Stomach (tissue), 8 donors: ENCODE measurements at regions not wholly inside any gene's neighbourhood (a gene's known extent, or its start where the extent isn't known, plus 50 kb on each side); places are given as distances from the start of the nearest gene placed in this dataset.

Experiments
- DNase-seq, 2 donors: peaks; one replicate each; pipeline versions ENCODE4 v3.0.0 to v3.0.0-alpha.2; 2013 to 2019
- H3K27ac ChIP-seq, 5 donors: fragments of 200-600 bp in 4 of 5; sonication (generic) in 4 of 5; one replicate each; pipeline ENCODE4 v1.5.1; 2013 to 2019; ENCODE audit warnings: mild to moderate bottlenecking in 1 of 5, moderate library complexity in 1 of 5
- H3K27me3 ChIP-seq, 3 donors: fragments of 200-600 bp; sonication (generic); one replicate each; pipeline ENCODE4 v1.5.1; 2017 to 2019; ENCODE audit warnings: mixed run types in 1 of 3
- H3K36me3 ChIP-seq, 4 donors: fragments of 200-600 bp; sonication (generic); 1 replicate in 3 of 4; 2 replicates in 1 of 4; pipeline ENCODE4 v1.5.1; 2016 to 2019
- H3K4me1 ChIP-seq, 4 donors: fragments of 200-600 bp; sonication (generic); one replicate each; pipeline ENCODE4 v1.5.1; 2016 to 2019
- H3K4me3 ChIP-seq, 4 donors: fragments of 200-600 bp; sonication (generic) in 3 of 4; one replicate each; pipeline ENCODE4 v1.5.1; 2016 to 2019; ENCODE audit warnings: mild to moderate bottlenecking in 1 of 4
- H3K9me3 ChIP-seq, 4 donors: fragments of 200-600 bp; sonication (generic); one replicate each; pipeline ENCODE4 v1.5.1; 2016 to 2019
- EP300 ChIP-seq: sonication (generic); formaldehyde crosslinking; IDR thresholded peaks from one replicate; pipeline ENCODE4 v1.6.1; 2017; ENCODE audit warnings: antibody characterized with exemption
- POLR2A ChIP-seq, 4 donors: fragments of 450-650 bp; IDR thresholded peaks; one replicate each; pipeline ENCODE4 v1.6.1; 2016; ENCODE audit warnings: antibody characterized with exemption in 4 of 4, control low read depth in 2 of 4, mild to moderate bottlenecking in 1 of 4, moderate library complexity in 1 of 4
- POLR2AphosphoS5 ChIP-seq, 3 donors: sonication (generic); formaldehyde crosslinking; IDR thresholded peaks; one replicate each; pipeline ENCODE4 v1.6.1; 2016; ENCODE audit warnings: antibody characterized with exemption in 3 of 3
- WGBS, 5 donors: extraction: QIAGEN DNeasy Blood & Tissue Kit in 3 of 5; methylation state at CpG; one replicate each; pipeline versions ENCODE4 v1.1.5 to v1.1.7; 2013 to 2018; 5-methylcytosine and 5-hydroxymethylcytosine counted together
- intact Hi-C: fragments of 100-400 bp; cut with DNase I; formaldehyde crosslinking; loops from one replicate; pipeline ENCODE4 v1.15.1; 2023; ENCODE audit warnings: low total_unique reads
- TF ChIP-seq, protein P1 (sequence below), 7 experiments: fragments of 450-650 bp in 4 of 7; fragments of 200-600 bp in 3 of 7; sonication (generic) in 3 of 7; IDR thresholded peaks; one replicate each; pipeline ENCODE4 v1.5.1; 2016 to 2019; ENCODE audit warnings: antibody characterized with exemption in 7 of 7, control low read depth in 2 of 7, mild to moderate bottlenecking in 1 of 7
- donor health status: healthy with polysubstance abuse.
- donor health status: Bipolar disorder and iron deficiency.
- donor health status: healthy.

DNA sequence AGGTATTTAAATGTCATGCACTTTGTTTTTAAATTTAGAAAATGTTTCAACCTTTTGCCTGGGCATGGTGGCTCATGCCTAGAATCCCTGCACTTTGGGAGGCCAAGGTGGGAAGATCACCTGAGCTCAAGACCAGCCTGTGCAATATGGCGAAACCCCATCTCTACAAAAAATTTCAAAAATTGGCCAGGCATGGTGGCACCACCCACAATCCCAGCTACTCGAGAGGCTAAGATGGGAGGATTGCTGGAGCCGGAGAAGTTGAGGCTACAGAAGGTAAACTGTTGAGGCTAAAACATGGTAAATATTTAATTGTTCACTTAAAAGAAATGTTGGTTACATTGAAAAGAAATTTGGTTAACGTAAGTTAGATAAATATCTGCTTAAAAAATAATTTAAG is 108.4 kb upstream of the IGLL5 start:
- WGBS, 5 donors = 81 to 90% (median 85%) methylated on average over 4 of the region's 4 CpGs
- no peak for DNase-seq
- no peaks in the 10 kb centered on the region for H3K4me1 ChIP-seq
- no peak overlapping the region for H3K4me3 ChIP-seq
- no peak overlapping the region for H3K27ac ChIP-seq
- peaks cover 0 to 8% (median 0%) of the 10 kb centered on the region in 3 donors for H3K27me3 ChIP-seq
- intact Hi-C loops = no loop called here
- H3K36me3 ChIP-seq = no peaks in the 10 kb centered on the region
- H3K9me3 ChIP-seq = no peaks in the 10 kb centered on the region
- TF ChIP-seq, protein P1, sequence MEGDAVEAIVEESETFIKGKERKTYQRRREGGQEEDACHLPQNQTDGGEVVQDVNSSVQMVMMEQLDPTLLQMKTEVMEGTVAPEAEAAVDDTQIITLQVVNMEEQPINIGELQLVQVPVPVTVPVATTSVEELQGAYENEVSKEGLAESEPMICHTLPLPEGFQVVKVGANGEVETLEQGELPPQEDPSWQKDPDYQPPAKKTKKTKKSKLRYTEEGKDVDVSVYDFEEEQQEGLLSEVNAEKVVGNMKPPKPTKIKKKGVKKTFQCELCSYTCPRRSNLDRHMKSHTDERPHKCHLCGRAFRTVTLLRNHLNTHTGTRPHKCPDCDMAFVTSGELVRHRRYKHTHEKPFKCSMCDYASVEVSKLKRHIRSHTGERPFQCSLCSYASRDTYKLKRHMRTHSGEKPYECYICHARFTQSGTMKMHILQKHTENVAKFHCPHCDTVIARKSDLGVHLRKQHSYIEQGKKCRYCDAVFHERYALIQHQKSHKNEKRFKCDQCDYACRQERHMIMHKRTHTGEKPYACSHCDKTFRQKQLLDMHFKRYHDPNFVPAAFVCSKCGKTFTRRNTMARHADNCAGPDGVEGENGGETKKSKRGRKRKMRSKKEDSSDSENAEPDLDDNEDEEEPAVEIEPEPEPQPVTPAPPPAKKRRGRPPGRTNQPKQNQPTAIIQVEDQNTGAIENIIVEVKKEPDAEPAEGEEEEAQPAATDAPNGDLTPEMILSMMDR (IDR thresholded peaks at IDR 0.05) = no peak
- no peak for TF ChIP-seq POLR2AphosphoS5 (IDR thresholded peaks at IDR 0.05)
- no peak for TF ChIP-seq POLR2A (IDR thresholded peaks at IDR 0.05)

- TF ChIP-seq POLR2A (IDR thresholded peaks at IDR 0.05) = no peak
- TF ChIP-seq, protein P1 (IDR thresholded peaks at IDR 0.05) = no peak
- no peaks in the 10 kb centered on the region for H3K4me1 ChIP-seq
- no peak for DNase-seq
- no peaks in the 10 kb centered on the region for H3K9me3 ChIP-seq
- WGBS, 5 donors = 21 to 46% (median 26%) methylated on average over 3 of the region's 3 CpGs
- no peak overlapping the region for H3K4me3 ChIP-seq
- intact Hi-C loops = no loop called here
- H3K36me3 ChIP-seq = no peaks in the 10 kb centered on the region
- H3K27ac ChIP-seq = no peak overlapping the region
- peaks cover 0 to 28% (median 5%) of the 10 kb centered on the region in 3 donors for H3K27me3 ChIP-seq
Observed at GRCh38 chr22:22783575-22783974, 104.0 kb upstream of the IGLL5 start.

DNA sequence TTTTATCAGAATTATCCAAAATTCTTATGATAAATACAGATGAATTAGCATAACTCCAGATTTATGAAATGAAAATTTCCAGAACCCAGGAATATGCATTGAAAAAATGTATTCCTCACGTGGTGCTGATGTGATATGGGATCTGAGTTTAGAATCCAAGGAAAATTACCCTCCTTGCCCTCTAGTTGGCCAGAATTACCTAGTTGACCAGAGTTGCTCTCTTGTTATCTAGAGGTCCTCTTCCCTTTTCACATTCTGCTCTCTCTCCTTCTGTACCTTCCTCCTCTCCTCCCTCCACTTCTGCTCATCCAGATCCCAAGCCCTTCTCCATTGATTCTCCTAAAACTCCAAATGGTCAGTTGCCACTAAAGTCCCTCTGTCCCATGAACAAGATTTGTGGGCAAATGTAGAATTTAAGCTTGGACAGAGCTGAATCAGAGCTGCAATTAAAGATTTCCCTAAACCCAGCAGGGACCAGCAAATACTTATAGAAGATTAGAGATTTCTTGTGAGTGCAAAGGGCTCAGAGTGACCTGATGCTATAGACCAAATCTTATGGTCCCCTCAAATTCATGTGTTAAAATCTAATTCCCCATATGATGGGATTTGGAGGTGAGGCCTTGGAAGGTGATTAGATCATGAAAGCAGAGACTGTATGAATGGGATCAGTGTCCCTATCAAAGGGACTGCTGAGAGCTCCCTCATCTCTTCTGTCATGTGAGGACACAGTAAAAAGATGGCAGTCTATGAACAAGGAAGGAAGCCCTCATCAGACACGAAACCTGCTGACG is 103.2 kb upstream of the IGLL5 start:
- WGBS, 5 donors = 59 to 71% (median 69%) methylated on average over 3 of the region's 3 CpGs

GRCh38 chr22:22785316-22786065 is 102.1 kb upstream of the IGLL5 start:
- H3K27me3 ChIP-seq = peaks cover 0 to 33% (median 5%) of the 10 kb centered on the region in 3 donors
- no peak for DNase-seq
- intact Hi-C loops = no loop called here
- H3K4me1 ChIP-seq = no peaks in the 10 kb centered on the region
- no peak overlapping the region for H3K27ac ChIP-seq
- no peaks in the 10 kb centered on the region for H3K9me3 ChIP-seq
- WGBS, 5 donors = 67 to 82% (median 78%) methylated on average over 10 to 13 of the region's 13 CpGs
- no peaks in the 10 kb centered on the region for H3K36me3 ChIP-seq
- H3K4me3 ChIP-seq = no peak overlapping the region
- TF ChIP-seq, protein P1 (IDR thresholded peaks at IDR 0.05) = no peak
- TF ChIP-seq POLR2AphosphoS5 (IDR thresholded peaks at IDR 0.05) (no peak), EP300 (no peak), POLR2A (IDR thresholded peaks at IDR 0.05) (no peak)

More for the DNA sequence above, 103.2 kb upstream of the IGLL5 start:
- TF ChIP-seq, protein P1 (IDR thresholded peaks at IDR 0.05) = no peak
- TF ChIP-seq EP300 = no peak
- no peak for TF ChIP-seq POLR2AphosphoS5 (IDR thresholded peaks at IDR 0.05)
- no peak for TF ChIP-seq POLR2A (IDR thresholded peaks at IDR 0.05)
- no peak overlapping the region for H3K27ac ChIP-seq
- no peaks in the 10 kb centered on the region for H3K9me3 ChIP-seq
- no peaks in the 10 kb centered on the region for H3K36me3 ChIP-seq
- DNase-seq = no peak
- no peaks in the 10 kb centered on the region for H3K4me1 ChIP-seq
- peaks cover 0 to 33% (median 5%) of the 10 kb centered on the region in 3 donors for H3K27me3 ChIP-seq
- intact Hi-C loops = no loop called here
- no peak overlapping the region for H3K4me3 ChIP-seq
